ENCODE measurements at regions not wholly inside any gene's neighbourhood (a gene's known extent, or its start where the extent isn't known, plus 50 kb on each side); places are given as distances from the start of the nearest gene placed in this dataset.

GRCh38 chr6:167509853-167510220 is 185.0 kb downstream of the TTLL2 start:
- Histone ChIP-seq H3K27me3 (ENCODE audit: insufficient read depth, low read length, poor library complexity) (no peaks in the 10 kb centered on the region), H3K9me3 (ENCODE audit: insufficient read depth, low read length, severe bottlenecking) (no peaks in the 10 kb centered on the region), H3K27ac (ENCODE audit: low read length) (no peak overlapping the region), H3K79me2 (ENCODE audit: insufficient read depth, low read length) (no peaks in the 10 kb centered on the region), H3K4me1 (ENCODE audit: insufficient read depth, low read length) (no peaks in the 10 kb centered on the region), H3K36me3 (ENCODE audit: insufficient read depth, low read length) (no peaks in the 10 kb centered on the region), H4K20me1 (ENCODE audit: insufficient read depth, low read length) (no peaks in the 10 kb centered on the region), H3K4me2 (ENCODE audit: insufficient read depth, low read length) (no peak overlapping the region), H3K9ac (ENCODE audit: low read depth, low read length) (no peak overlapping the region), H2AFZ (ENCODE audit: low read depth, low read length) (no peak overlapping the region), H3K4me3 (ENCODE audit: low read depth in 1 of 2, low read length in 2 of 2) (no peak overlapping the region)
- TF ChIP-seq, protein P1, sequence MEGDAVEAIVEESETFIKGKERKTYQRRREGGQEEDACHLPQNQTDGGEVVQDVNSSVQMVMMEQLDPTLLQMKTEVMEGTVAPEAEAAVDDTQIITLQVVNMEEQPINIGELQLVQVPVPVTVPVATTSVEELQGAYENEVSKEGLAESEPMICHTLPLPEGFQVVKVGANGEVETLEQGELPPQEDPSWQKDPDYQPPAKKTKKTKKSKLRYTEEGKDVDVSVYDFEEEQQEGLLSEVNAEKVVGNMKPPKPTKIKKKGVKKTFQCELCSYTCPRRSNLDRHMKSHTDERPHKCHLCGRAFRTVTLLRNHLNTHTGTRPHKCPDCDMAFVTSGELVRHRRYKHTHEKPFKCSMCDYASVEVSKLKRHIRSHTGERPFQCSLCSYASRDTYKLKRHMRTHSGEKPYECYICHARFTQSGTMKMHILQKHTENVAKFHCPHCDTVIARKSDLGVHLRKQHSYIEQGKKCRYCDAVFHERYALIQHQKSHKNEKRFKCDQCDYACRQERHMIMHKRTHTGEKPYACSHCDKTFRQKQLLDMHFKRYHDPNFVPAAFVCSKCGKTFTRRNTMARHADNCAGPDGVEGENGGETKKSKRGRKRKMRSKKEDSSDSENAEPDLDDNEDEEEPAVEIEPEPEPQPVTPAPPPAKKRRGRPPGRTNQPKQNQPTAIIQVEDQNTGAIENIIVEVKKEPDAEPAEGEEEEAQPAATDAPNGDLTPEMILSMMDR (IDR thresholded peaks at IDR 0.05; ENCODE audit: borderline replicate concordance, extremely low read depth, low read length, poor library complexity, severe bottlenecking): no peak
- TF ChIP-seq EZH2 (IDR thresholded peaks at IDR 0.05; ENCODE audit: borderline replicate concordance, low read depth, low read length, severe bottlenecking): no peak
- ATAC-seq (ENCODE audit: insufficient read depth, low read depth): no peak
- no peak for DNase-seq

GRCh38 chr6:167510648-167511047 is 185.8 kb downstream of the TTLL2 start:
- Histone ChIP-seq H3K79me2 (ENCODE audit: insufficient read depth, low read length) (no peaks in the 10 kb centered on the region), H3K9me3 (ENCODE audit: insufficient read depth, low read length, severe bottlenecking) (no peaks in the 10 kb centered on the region), H2AFZ (ENCODE audit: low read depth, low read length) (no peak overlapping the region), H3K4me3 (ENCODE audit: low read depth in 1 of 2, low read length in 2 of 2) (no peak overlapping the region), H3K4me1 (ENCODE audit: insufficient read depth, low read length) (no peaks in the 10 kb centered on the region), H4K20me1 (ENCODE audit: insufficient read depth, low read length) (no peaks in the 10 kb centered on the region), H3K9ac (ENCODE audit: low read depth, low read length) (no peak overlapping the region), H3K27ac (ENCODE audit: low read length) (no peak overlapping the region), H3K4me2 (ENCODE audit: insufficient read depth, low read length) (no peak overlapping the region), H3K36me3 (ENCODE audit: insufficient read depth, low read length) (no peaks in the 10 kb centered on the region), H3K27me3 (ENCODE audit: insufficient read depth, low read length, poor library complexity) (no peaks in the 10 kb centered on the region)
- ATAC-seq (ENCODE audit: insufficient read depth, low read depth) (no peak), DNase-seq (no peak)
- TF ChIP-seq EZH2 (IDR thresholded peaks at IDR 0.05; ENCODE audit: borderline replicate concordance, low read depth, low read length, severe bottlenecking): no peak
- TF ChIP-seq, protein P1 (IDR thresholded peaks at IDR 0.05; ENCODE audit: borderline replicate concordance, extremely low read depth, low read length, poor library complexity, severe bottlenecking): no peak

GRCh38 chr6:167512696-167513375 is 187.9 kb downstream of the TTLL2 start:
- Histone ChIP-seq H3K4me3 (ENCODE audit: low read depth in 1 of 2, low read length in 2 of 2) (no peak overlapping the region), H3K9me3 (ENCODE audit: insufficient read depth, low read length, severe bottlenecking) (no peaks in the 10 kb centered on the region), H2AFZ (ENCODE audit: low read depth, low read length) (no peak overlapping the region), H3K9ac (ENCODE audit: low read depth, low read length) (no peak overlapping the region), H3K79me2 (ENCODE audit: insufficient read depth, low read length) (no peaks in the 10 kb centered on the region), H3K27me3 (ENCODE audit: insufficient read depth, low read length, poor library complexity) (no peaks in the 10 kb centered on the region), H3K27ac (ENCODE audit: low read length) (no peak overlapping the region), H3K4me2 (ENCODE audit: insufficient read depth, low read length) (no peak overlapping the region), H4K20me1 (ENCODE audit: insufficient read depth, low read length) (no peaks in the 10 kb centered on the region), H3K36me3 (ENCODE audit: insufficient read depth, low read length) (no peaks in the 10 kb centered on the region), H3K4me1 (ENCODE audit: insufficient read depth, low read length) (no peaks in the 10 kb centered on the region)
- no peak for ATAC-seq (ENCODE audit: insufficient read depth, low read depth)
- no peak for DNase-seq
- no peak for TF ChIP-seq EZH2 (IDR thresholded peaks at IDR 0.05; ENCODE audit: borderline replicate concordance, low read depth, low read length, severe bottlenecking)
- TF ChIP-seq, protein P1 (IDR thresholded peaks at IDR 0.05; ENCODE audit: borderline replicate concordance, extremely low read depth, low read length, poor library complexity, severe bottlenecking): no peak
